HG02884 (cell line): ENCODE measurements at regions not wholly inside any gene's neighbourhood (a gene's known extent, or its start where the extent isn't known, plus 50 kb on each side); places are given as distances from the start of the nearest gene placed in this dataset.
"Not testable (repeated sequence)": the region's sequence is repeated elsewhere in the genome, so short reads cannot be mapped to it uniquely, and the experiment has no call there.

Experiments used
- ATAC-seq: cut with Tn5 transposase; IDR thresholded peaks from one replicate; pipeline ENCODE4 v1.9.1; 2021; ENCODE audit warnings: mild to moderate bottlenecking, moderate library complexity; ENCODE audit not compliant: unreplicated experiment

- no peak for ATAC-seq
These were observed 52.7 kb upstream of the SERBP1 start for GRCh38 chr1:67482733-67483482.

GRCh38 chr1:67484492-67484891 lies 54.3 kb upstream of the SERBP1 start:
- ATAC-seq = no peak

GRCh38 chr1:67485046-67485811 lies 55.0 kb upstream of the SERBP1 start:
- ATAC-seq = no peak

- ATAC-seq = peak; percentile 75
These were observed 59.4 kb upstream of the SERBP1 start for GRCh38 chr1:67489643-67490042.

DNA sequence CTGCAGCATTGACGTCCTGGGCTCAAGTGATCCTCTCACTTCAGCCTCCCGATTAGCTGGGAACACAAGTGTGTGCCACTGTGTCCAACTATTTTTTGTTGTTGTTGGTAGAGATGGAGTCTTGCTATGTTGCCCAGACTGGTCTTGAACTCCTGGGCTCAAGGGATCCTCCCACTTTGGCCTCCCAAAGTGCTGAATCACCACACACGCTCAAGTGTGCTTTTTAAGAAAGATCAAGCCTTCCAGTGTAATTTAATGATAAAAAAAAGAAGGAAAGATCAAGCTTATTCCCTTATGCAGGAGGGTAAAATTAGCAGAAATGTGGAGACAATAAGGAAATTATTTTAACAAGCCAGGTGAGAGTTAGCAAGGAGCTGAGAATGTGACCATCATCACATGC lies 61.1 kb upstream of the SERBP1 start:
- no peak for ATAC-seq

- no peak for ATAC-seq
These were observed 62.9 kb upstream of the SERBP1 start for GRCh38 chr1:67493148-67493547.

DNA sequence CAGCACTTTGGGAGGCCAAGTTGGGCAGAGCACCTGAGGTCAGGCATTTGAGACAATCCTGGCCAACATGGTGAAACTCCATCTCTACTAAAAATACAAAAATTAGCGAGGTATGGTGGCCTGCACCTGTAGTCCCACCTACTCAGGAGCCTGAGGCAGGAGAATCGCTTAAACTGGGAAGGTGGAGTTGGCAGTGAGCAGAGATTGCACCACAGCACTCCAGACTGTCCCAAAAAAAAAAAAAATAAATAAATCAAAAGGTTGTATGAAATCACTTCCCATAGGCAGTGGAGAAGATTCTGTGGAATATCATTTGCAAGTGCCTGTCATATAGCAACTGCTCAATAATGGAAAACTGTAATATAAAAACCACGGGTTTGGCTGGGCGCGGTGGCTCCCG lies 65.1 kb upstream of the SERBP1 start:
- ATAC-seq = no peak

DNA sequence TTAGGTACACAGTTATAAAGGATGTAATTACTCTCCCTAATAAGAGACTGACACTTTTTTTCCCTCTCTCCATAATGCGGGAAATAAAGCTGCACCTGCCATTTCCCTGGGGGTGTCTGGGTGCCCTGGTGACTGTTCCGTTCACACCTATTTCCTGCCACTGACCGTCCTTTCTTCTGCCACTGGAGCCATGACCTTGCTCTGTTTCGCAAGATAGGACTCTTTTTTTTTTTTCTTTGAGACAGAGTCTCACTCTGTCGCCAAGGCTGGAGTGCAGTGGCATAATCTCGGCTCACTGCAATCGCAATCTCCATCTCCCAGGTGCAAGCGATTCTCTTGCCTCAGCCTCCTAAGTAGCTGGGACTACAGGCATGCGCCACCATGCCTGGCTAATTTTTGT lies 66.1 kb upstream of the SERBP1 start:
- no peak for ATAC-seq

GRCh38 chr1:67500413-67500959 lies 70.3 kb upstream of the SERBP1 start:
- ATAC-seq = peak; percentile 99

- ATAC-seq = no peak
These were observed 73.8 kb upstream of the SERBP1 start for GRCh38 chr1:67503974-67504373.

- not testable (repeated sequence) for ATAC-seq
These were observed 83.4 kb upstream of the SERBP1 start for GRCh38 chr1:67513392-67514294.

DNA sequence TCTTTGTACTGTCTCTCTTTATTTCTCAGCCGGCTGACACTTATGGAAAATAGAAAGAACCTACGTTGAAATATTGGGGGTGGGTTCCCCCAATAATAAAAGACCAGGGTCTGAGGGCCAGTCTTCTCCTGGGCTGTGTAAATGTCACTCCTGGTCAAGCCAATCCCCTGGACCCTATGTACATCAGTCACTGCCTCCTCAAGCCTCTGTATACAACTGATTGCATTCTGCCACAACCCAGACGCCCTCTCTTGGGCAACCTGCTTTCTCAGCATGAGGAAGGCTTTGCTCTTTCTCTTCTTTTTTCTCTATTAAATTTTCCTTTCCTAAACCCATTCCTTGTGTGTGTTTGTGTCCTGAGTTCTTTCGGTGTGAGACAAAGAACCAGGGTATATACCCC lies 84.1 kb upstream of the SERBP1 start:
- ATAC-seq = no peak

DNA sequence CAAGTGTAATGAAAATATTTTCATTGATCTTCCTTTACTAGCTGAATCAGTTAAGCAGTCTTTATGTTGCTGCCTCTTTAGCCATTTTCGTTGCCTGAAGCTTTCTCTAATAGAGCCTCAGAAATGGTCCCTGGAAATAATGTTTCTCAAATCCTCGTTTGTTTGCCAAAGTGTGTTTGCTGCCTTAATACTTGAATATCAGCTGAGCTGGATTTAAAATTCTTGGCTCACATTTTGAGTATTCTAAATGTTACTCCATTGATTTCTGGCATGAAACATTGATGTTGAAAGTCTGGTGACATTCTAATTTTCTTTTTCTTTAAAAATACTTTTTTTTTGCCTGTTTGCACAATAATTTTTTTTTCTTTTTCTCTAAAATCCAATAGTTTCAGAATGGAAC lies 84.6 kb upstream of the SERBP1 start:
- no peak for ATAC-seq

- no peak for ATAC-seq
These were observed 85.3 kb upstream of the SERBP1 start for GRCh38 chr1:67515324-67516080.

DNA sequence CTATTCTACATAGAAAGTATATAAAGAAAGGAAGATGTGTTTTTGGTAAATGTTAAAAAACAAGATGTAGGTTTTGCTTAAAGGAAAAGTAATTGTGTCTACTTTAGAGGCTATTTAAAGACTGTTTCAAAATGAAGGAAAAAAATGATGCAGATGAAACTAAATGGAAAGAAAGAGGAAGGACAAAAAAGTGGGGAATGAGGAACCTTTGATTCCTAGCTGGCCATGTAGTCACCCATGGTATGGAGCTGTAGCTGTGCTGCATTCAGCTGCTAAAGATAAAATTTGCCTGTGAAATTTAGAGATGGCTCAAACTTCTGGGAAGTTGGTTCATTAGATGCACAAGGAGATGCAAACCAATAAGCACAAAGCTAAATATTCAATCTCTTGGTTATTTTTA lies 86.8 kb upstream of the SERBP1 start:
- ATAC-seq = no peak

DNA sequence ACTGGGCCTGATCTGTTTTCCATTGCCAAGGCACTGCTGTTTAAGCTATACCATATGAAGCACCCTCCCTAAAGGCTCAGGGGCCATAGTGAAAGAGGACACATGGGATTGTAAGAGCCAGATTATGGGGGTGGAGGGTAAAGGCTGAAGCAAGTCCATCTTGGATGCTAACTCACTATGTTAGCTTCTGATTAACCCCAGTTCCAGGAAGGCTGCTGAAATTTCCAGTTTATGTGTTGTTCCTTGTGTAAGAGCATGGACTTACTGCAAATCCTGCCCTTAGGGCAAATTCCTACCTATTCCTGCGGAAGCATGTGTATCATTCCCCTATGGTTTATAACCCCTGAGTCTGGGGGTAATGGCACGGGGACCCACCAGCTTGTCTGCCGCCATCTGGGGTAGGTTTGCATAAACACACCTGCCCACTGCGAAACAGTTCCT lies 91.8 kb upstream of the SERBP1 start:
- ATAC-seq = no peak

DNA sequence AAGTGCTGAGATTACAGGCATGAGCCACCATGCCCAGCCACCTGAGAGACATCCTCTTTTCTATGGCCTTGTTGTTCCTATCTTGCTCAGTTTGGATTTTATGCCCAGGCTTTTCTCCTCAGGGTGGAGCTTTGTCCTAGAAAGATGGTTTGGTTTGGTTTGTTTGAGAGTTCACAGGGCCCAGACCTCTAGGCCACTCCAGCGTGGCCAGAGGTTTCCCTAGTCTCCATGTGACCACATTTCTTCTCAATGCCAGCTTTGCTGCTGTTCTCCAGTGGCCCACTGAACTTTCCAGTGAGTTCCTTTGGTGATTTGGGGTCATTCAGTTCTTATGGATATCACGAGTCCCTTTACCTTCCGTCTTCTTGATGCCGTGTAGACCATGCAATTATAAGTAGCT lies 92.6 kb upstream of the SERBP1 start:
- ATAC-seq = no peak

GRCh38 chr1:67524143-67525052 lies 94.2 kb upstream of the SERBP1 start:
- ATAC-seq = no peak

DNA sequence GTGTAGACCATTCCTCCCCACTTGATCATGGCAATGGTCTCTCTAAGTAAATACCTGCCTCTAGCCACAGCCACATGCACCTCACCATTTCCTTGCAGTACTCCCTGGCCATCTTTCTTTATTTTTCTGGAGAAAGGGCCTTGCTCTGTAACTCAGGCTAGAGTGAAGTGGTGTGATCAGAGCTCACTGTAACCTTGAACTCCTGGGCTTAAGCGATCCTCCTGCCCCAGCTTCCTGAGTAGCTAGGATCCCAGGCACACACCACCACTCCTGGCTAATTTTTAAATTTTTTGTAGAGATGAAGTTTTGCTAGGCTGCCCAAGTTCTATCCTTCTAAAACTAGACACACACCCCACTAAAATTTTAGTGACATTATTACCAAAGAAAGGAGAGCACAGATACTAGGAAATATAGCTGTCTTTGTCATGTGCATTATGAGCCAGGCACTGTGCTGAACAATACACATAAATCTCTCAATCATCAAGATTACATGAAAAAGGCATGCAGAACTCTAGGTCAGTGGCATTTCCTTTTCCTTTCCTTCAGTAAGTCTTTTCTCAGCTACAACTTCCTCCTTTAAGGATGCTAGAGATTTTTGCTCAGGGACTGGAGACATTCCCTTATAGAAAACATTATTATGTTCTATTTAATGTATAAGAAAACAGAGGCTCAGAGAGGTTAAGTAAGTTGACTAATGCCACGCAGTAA lies 95.0 kb upstream of the SERBP1 start:
- ATAC-seq = no peak
